ENCODE measurements at regions not wholly inside any gene's neighbourhood (a gene's known extent, or its start where the extent isn't known, plus 50 kb on each side); places are given as distances from the start of the nearest gene placed in this dataset.

- H3K9me3 ChIP-seq = no peaks in the 10 kb centered on the region
- intact Hi-C loops (cut with DNase I; ENCODE audit: low total_unique reads) = no loop called here
- peaks cover 0 to 49% (median 32%) of the 10 kb centered on the region in 4 donors for H3K4me1 ChIP-seq
- no peaks in the 10 kb centered on the region for H3K36me3 ChIP-seq
- H3K4me3 ChIP-seq = no peak overlapping the region
- H3K27ac ChIP-seq = peak overlapping the region in 1 of 2 donors; percentile 26
- H3K27me3 ChIP-seq = no peaks in the 10 kb centered on the region
- TF ChIP-seq CTCF (IDR thresholded peaks at IDR 0.05) = no peak
- no peak for DNase-seq
Observed at GRCh38 chr2:176388861-176389260, 119.6 kb downstream of the MTX2 start.

- Histone ChIP-seq H3K27me3 (no peaks in the 10 kb centered on the region), H3K27ac (peak overlapping the region; percentile 64 to 65), H3K36me3 (no peaks in the 10 kb centered on the region), H3K4me3 (no peak overlapping the region), H3K9me3 (no peaks in the 10 kb centered on the region), H3K4me1 (peaks cover 0 to 49% (median 32%) of the 10 kb centered on the region in 4 donors)
- DNase-seq = no peak
- intact Hi-C loops (cut with DNase I; ENCODE audit: low total_unique reads) = no loop called here
- no peak for TF ChIP-seq CTCF (IDR thresholded peaks at IDR 0.05)
Observed at GRCh38 chr2:176390276-176391147, 121.3 kb downstream of the MTX2 start.

GRCh38 chr2:176391148-176391419 is 121.8 kb downstream of the MTX2 start:
- no peak for DNase-seq
- Histone ChIP-seq H3K4me1 (peaks cover 0 to 49% (median 32%) of the 10 kb centered on the region in 4 donors), H3K36me3 (no peaks in the 10 kb centered on the region), H3K27ac (peak overlapping the region; percentile 64 to 65), H3K9me3 (no peaks in the 10 kb centered on the region), H3K27me3 (no peaks in the 10 kb centered on the region), H3K4me3 (no peak overlapping the region)
- no peak for TF ChIP-seq CTCF (IDR thresholded peaks at IDR 0.05)
- intact Hi-C loops (cut with DNase I; ENCODE audit: low total_unique reads) = no loop called here

- no peak for DNase-seq
- peaks cover 0 to 49% (median 32%) of the 10 kb centered on the region in 4 donors for H3K4me1 ChIP-seq
- H3K36me3 ChIP-seq = no peaks in the 10 kb centered on the region
- H3K27me3 ChIP-seq = no peaks in the 10 kb centered on the region
- TF ChIP-seq CTCF (IDR thresholded peaks at IDR 0.05) = no peak
- peak overlapping the region; percentile 64 to 65 for H3K27ac ChIP-seq
- H3K4me3 ChIP-seq = no peak overlapping the region
- H3K9me3 ChIP-seq = no peaks in the 10 kb centered on the region
- intact Hi-C loops (cut with DNase I; ENCODE audit: low total_unique reads) = no loop called here
Observed at GRCh38 chr2:176392249-176392648, 123.0 kb downstream of the MTX2 start.

- Histone ChIP-seq H3K9me3 (no peaks in the 10 kb centered on the region), H3K27me3 (no peaks in the 10 kb centered on the region), H3K4me1 (peaks cover 0 to 50% (median 32%) of the 10 kb centered on the region in 4 donors), H3K36me3 (no peaks in the 10 kb centered on the region), H3K27ac (peak overlapping the region; percentile 64 to 65), H3K4me3 (no peak overlapping the region)
- no peak for TF ChIP-seq CTCF (IDR thresholded peaks at IDR 0.05)
- intact Hi-C loops (cut with DNase I; ENCODE audit: low total_unique reads) = no loop called here
- no peak for DNase-seq
Observed at GRCh38 chr2:176392744-176393414, 123.6 kb downstream of the MTX2 start.

Data from tibial artery (tissue), 4 donors.